HG03025 (cell line): ENCODE measurements at regions not wholly inside any gene's neighbourhood (a gene's known extent, or its start where the extent isn't known, plus 50 kb on each side); places are given as distances from the start of the nearest gene placed in this dataset.

ENCODE experiments used
- ATAC-seq: cut with Tn5 transposase; IDR thresholded peaks from one replicate; pipeline ENCODE4 v1.9.1; 2021; ENCODE audit warnings: mild to moderate bottlenecking, moderate library complexity; ENCODE audit not compliant: unreplicated experiment, low FRiP score

- no peak for ATAC-seq
Observed at GRCh38 chr18:54714851-54715250, 113.4 kb upstream of the RAB27B start.

- no peak for ATAC-seq
Observed at GRCh38 chr18:54716586-54716985, 111.7 kb upstream of the RAB27B start.

GRCh38 chr18:54717673-54718407 lies 110.4 kb upstream of the RAB27B start:
- peak; percentile 82 for ATAC-seq

- no peak for ATAC-seq
Observed at GRCh38 chr18:54718408-54718773, 109.9 kb upstream of the RAB27B start.

GRCh38 chr18:54720620-54721019 lies 107.7 kb upstream of the RAB27B start:
- no peak for ATAC-seq

- no peak for ATAC-seq
Observed at GRCh38 chr18:54726143-54726542, 102.1 kb upstream of the RAB27B start.

- no peak for ATAC-seq
Observed at GRCh38 chr18:54734059-54734458, 94.2 kb upstream of the RAB27B start.

GRCh38 chr18:54736981-54737380 lies 91.3 kb upstream of the RAB27B start:
- no peak for ATAC-seq

GRCh38 chr18:54737986-54738385 lies 90.3 kb upstream of the RAB27B start:
- no peak for ATAC-seq

GRCh38 chr18:54739476-54739875 lies 88.8 kb upstream of the RAB27B start:
- no peak for ATAC-seq

GRCh38 chr18:54740136-54740846 lies 88.0 kb upstream of the RAB27B start:
- no peak for ATAC-seq

- ATAC-seq = no peak
Observed at GRCh38 chr18:54742120-54742519, 86.2 kb upstream of the RAB27B start.

GRCh38 chr18:54742659-54743604 lies 85.3 kb upstream of the RAB27B start:
- ATAC-seq = no peak

GRCh38 chr18:54743605-54743995 lies 84.7 kb upstream of the RAB27B start:
- ATAC-seq = no peak

- no peak for ATAC-seq
Observed at GRCh38 chr18:54749291-54749690, 79.0 kb upstream of the RAB27B start.

- ATAC-seq = no peak
Observed at GRCh38 chr18:54750350-54750749, 77.9 kb upstream of the RAB27B start.

- no peak for ATAC-seq
Observed at GRCh38 chr18:54752185-54752584, 76.1 kb upstream of the RAB27B start.

- ATAC-seq = no peak
Observed at GRCh38 chr18:54755456-54755855, 72.8 kb upstream of the RAB27B start.

GRCh38 chr18:54762386-54762785 lies 65.9 kb upstream of the RAB27B start:
- ATAC-seq = no peak

- ATAC-seq = no peak
Observed at GRCh38 chr18:54764786-54765185, 63.5 kb upstream of the RAB27B start.
